ENCODE measurements at regions not wholly inside any gene's neighbourhood (a gene's known extent, or its start where the extent isn't known, plus 50 kb on each side); places are given as distances from the start of the nearest gene placed in this dataset.

DNA sequence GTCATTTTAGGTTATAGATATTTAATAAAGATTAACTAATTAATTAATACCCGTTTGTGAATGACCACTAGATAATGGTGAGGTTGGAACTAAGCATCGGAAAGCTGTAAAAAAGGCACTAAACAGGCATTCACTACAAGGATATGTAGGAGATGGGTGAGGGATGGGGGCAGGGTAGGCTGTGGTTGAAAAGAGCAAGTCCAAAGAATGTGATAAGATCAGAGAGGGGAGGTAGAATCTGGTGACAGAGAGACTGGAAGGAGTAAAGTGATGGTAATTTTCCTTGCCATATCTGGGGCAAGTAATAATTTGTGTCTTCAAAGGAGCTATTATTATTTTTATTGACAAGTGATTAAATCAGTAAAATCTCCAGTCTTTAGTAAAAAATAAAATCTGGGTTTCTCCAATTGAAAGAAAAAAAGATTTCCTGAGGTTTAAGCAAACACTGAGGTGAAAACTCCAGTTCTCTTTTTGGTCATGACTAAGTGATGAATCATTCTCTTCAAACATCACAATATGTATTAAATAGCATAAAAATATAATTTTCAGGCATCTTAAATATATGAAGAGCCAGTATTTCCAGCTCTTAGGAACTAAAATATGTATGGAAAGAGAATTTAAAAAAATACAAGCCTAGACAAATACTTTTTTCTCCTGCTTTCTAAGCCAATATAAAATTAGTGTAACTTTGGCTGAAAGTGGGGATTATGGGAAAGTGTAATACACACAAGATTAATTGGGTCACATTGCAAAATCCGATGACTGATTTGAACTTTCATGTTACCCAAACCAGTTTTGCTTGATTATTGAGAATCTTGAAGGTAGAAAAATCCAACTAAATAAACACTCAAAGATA lies 259.1 kb upstream of the RBMS1 start:
- Mint-ChIP-seq H3K36me3 (ENCODE audit: low read depth, unreplicated experiment) (no peaks in the 10 kb centered on the region), H3K9me3 (ENCODE audit: unreplicated experiment) (peaks cover 2% of the 10 kb centered on the region), H3K4me3 (ENCODE audit: unreplicated experiment) (no peak overlapping the region), H3K4me1 (ENCODE audit: low read depth, unreplicated experiment) (peaks cover 39% of the 10 kb centered on the region), H3K27ac (ENCODE audit: unreplicated experiment) (peak overlapping the region; percentile 64), H3K27me3 (ENCODE audit: low read depth, unreplicated experiment) (no peaks in the 10 kb centered on the region)
- Histone ChIP-seq H3K9ac (ENCODE audit: low read length) (no peak overlapping the region), H3K27me3 (ENCODE audit: insufficient read depth, low read length) (no peaks in the 10 kb centered on the region), H3K4me3 (ENCODE audit: insufficient read depth, low read depth, low read length) (no peak overlapping the region), H3K36me3 (ENCODE audit: insufficient read depth, low read length) (no peaks in the 10 kb centered on the region), H4K20me1 (ENCODE audit: insufficient read depth, low read length) (no peaks in the 10 kb centered on the region), H2AFZ (ENCODE audit: low read depth, low read length) (no peak overlapping the region), H3K79me2 (ENCODE audit: insufficient read depth, low read length) (no peaks in the 10 kb centered on the region), H3K9me3 (ENCODE audit: insufficient read depth, low read depth, low read length) (no peaks in the 10 kb centered on the region), H3K27ac (ENCODE audit: low read depth, low read length) (peak overlapping the region; percentile 57), H3K4me2 (ENCODE audit: low read length) (peak overlapping the region; percentile 77), H3K4me1 (ENCODE audit: insufficient read depth, low read length) (peaks cover 33% of the 10 kb centered on the region)
- TF ChIP-seq EZH2 (IDR thresholded peaks at IDR 0.05; ENCODE audit: insufficient read depth, low read length) = no peak
- TF ChIP-seq, protein P1, sequence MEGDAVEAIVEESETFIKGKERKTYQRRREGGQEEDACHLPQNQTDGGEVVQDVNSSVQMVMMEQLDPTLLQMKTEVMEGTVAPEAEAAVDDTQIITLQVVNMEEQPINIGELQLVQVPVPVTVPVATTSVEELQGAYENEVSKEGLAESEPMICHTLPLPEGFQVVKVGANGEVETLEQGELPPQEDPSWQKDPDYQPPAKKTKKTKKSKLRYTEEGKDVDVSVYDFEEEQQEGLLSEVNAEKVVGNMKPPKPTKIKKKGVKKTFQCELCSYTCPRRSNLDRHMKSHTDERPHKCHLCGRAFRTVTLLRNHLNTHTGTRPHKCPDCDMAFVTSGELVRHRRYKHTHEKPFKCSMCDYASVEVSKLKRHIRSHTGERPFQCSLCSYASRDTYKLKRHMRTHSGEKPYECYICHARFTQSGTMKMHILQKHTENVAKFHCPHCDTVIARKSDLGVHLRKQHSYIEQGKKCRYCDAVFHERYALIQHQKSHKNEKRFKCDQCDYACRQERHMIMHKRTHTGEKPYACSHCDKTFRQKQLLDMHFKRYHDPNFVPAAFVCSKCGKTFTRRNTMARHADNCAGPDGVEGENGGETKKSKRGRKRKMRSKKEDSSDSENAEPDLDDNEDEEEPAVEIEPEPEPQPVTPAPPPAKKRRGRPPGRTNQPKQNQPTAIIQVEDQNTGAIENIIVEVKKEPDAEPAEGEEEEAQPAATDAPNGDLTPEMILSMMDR (IDR thresholded peaks at IDR 0.05; ENCODE audit: insufficient read depth, low read depth, low read length) = no peak
- FAIRE-seq (peak; percentile 68), DNase-seq (ENCODE audit: low read depth) (peak; percentile 63)

DNA sequence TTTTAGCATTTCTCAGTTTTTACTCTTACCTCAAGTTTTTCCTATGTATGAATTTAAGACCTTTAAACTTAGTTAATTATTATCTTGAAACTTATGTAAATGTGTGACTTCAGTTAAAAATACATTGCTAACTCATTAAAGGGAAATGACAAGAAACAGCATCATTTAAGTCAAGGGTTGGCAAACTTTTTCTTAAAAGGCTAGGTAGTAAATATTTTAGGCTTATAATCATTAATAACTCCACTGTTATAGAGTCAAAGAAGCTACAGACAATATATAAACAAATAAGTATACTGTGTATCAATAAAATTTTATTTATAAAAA lies 259.7 kb upstream of the RBMS1 start:
- no peak for FAIRE-seq

More for the DNA sequence above, 259.7 kb upstream of the RBMS1 start:
- Histone ChIP-seq H3K4me2 (ENCODE audit: low read length) (peak overlapping the region; percentile 77), H4K20me1 (ENCODE audit: insufficient read depth, low read length) (no peaks in the 10 kb centered on the region), H3K79me2 (ENCODE audit: insufficient read depth, low read length) (no peaks in the 10 kb centered on the region), H3K36me3 (ENCODE audit: insufficient read depth, low read length) (no peaks in the 10 kb centered on the region), H2AFZ (ENCODE audit: low read depth, low read length) (no peak overlapping the region), H3K27ac (ENCODE audit: low read depth, low read length) (peak overlapping the region; percentile 57), H3K9me3 (ENCODE audit: insufficient read depth, low read depth, low read length) (no peaks in the 10 kb centered on the region), H3K4me1 (ENCODE audit: insufficient read depth, low read length) (peaks cover 27% of the 10 kb centered on the region), H3K27me3 (ENCODE audit: insufficient read depth, low read length) (no peaks in the 10 kb centered on the region), H3K4me3 (ENCODE audit: insufficient read depth, low read depth, low read length) (no peak overlapping the region), H3K9ac (ENCODE audit: low read length) (no peak overlapping the region)
- no peaks in the 10 kb centered on the region for H3K27me3 Mint-ChIP-seq (ENCODE audit: low read depth, unreplicated experiment)
- H3K9me3 Mint-ChIP-seq (ENCODE audit: unreplicated experiment) = peaks cover 2% of the 10 kb centered on the region
- peaks cover 33% of the 10 kb centered on the region for H3K4me1 Mint-ChIP-seq (ENCODE audit: low read depth, unreplicated experiment)
- H3K36me3 Mint-ChIP-seq (ENCODE audit: low read depth, unreplicated experiment) = no peaks in the 10 kb centered on the region
- no peak overlapping the region for H3K27ac Mint-ChIP-seq (ENCODE audit: unreplicated experiment)
- DNase-seq (ENCODE audit: low read depth) = no peak
- TF ChIP-seq, protein P1 (IDR thresholded peaks at IDR 0.05; ENCODE audit: insufficient read depth, low read depth, low read length) = no peak
- no peak for TF ChIP-seq EZH2 (IDR thresholded peaks at IDR 0.05; ENCODE audit: insufficient read depth, low read length)
- no peak overlapping the region for H3K4me3 Mint-ChIP-seq (ENCODE audit: unreplicated experiment)

All from astrocyte (in vitro differentiated cells and primary cell).